AG10803 (cell line): ENCODE measurements at regions not wholly inside any gene's neighbourhood (a gene's known extent, or its start where the extent isn't known, plus 50 kb on each side); places are given as distances from the start of the nearest gene placed in this dataset.

Experiments used
- DNase-seq: peaks from one replicate; pipeline ENCODE4 v3.0.0; 2010; ENCODE audit warnings: low read depth
- H3K4me3 ChIP-seq: 2 replicates; pipeline ENCODE4 v1.5.1; 2011; ENCODE audit warnings: mild to moderate bottlenecking, low read length, control low read depth
- CTCF ChIP-seq: conservative IDR thresholded peaks from 2 replicates; pipeline ENCODE4 v1.5.1; 2011; ENCODE audit warnings: mild to moderate bottlenecking, low read length, control low read depth, inconsistent platforms

- no peak for DNase-seq
- no peak for TF ChIP-seq CTCF
- no peak overlapping the region for H3K4me3 ChIP-seq
These were observed 228.8 kb downstream of the TLE4 start for GRCh38 chr9:79800578-79800977.

- no peak overlapping the region for H3K4me3 ChIP-seq
- DNase-seq = no peak
- no peak for TF ChIP-seq CTCF
These were observed 228.0 kb downstream of the TLE4 start for GRCh38 chr9:79799691-79800335.

- H3K4me3 ChIP-seq = no peak overlapping the region
- no peak for TF ChIP-seq CTCF
- DNase-seq = no peak
These were observed 226.7 kb downstream of the TLE4 start for GRCh38 chr9:79798450-79798849.

- no peak overlapping the region for H3K4me3 ChIP-seq
- no peak for DNase-seq
- TF ChIP-seq CTCF = no peak
These were observed 224.6 kb downstream of the TLE4 start for GRCh38 chr9:79796411-79796810.

- no peak overlapping the region for H3K4me3 ChIP-seq
- TF ChIP-seq CTCF = no peak
- no peak for DNase-seq
These were observed 216.9 kb downstream of the TLE4 start for GRCh38 chr9:79788662-79789061.

- no peak for DNase-seq
- no peak for TF ChIP-seq CTCF
- no peak overlapping the region for H3K4me3 ChIP-seq
These were observed 209.5 kb downstream of the TLE4 start for GRCh38 chr9:79781263-79781662.

- no peak overlapping the region for H3K4me3 ChIP-seq
- DNase-seq = no peak
- no peak for TF ChIP-seq CTCF
These were observed 208.8 kb downstream of the TLE4 start for GRCh38 chr9:79780559-79780958.
